HG03571 (cell line): ENCODE measurements at regions not wholly inside any gene's neighbourhood (a gene's known extent, or its start where the extent isn't known, plus 50 kb on each side); places are given as distances from the start of the nearest gene placed in this dataset.

Source experiments
- ATAC-seq: cut with Tn5 transposase; IDR thresholded peaks from one replicate; pipeline ENCODE4 v1.9.1; 2021; ENCODE audit not compliant: unreplicated experiment

DNA sequence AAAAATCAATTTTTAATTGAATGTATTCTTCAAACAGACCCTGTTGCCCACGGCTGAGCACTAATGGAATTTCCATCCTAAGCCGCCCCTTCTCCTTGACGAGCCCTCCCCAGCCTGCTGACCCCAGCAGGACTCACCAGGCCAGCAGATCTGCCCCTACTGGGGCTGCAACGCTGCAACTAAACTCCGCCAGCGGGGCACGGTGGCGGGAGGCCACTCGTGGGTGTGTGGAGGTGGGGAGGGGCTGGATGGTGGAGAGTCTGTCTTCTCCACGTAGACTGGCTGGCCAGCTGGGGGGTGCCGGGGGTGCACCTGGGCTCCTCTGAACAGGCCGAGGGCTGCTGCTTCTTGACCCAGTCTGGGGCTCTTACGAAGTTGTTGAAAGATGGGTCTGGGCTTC lies 67.8 kb downstream of the ENGASE start:
- ATAC-seq, result no peak

DNA sequence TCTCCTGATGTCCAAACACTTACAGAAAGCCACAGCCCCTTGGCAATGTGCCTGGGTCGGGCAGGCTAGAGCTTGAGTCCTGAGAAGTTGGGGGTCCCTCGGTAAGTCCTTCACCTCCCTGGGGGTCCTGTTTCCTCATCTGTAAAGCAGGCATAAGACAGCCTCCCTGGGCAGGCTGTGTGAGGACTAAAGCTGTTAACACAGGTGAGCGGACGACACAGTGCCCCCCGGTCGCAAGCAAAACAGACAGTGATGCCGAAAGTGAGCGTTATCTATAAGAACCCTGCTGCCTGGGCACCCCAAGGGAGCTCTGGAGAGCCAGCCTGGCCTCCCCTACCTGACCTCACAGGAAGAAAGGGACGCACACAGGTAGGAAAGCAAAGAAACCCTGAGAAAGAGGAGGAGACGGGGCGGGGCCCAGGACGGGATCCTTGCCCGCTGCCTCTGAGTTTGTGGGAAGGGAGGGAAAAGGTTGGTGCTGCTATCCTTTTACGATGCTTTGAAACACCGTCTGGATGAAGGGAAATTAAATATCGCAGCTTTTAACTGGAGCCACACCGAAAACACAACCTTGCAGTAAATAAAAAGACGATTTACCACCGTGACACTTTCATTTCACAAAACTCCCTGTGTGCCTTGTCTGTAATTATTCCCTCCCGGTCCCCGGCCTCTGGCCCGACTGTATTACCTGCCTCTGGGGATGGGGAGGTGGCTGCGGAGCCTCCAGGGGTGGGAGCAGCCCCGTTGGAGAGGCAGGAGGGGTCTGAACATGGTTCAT lies 67.1 kb downstream of the ENGASE start:
- ATAC-seq, result no peak

DNA sequence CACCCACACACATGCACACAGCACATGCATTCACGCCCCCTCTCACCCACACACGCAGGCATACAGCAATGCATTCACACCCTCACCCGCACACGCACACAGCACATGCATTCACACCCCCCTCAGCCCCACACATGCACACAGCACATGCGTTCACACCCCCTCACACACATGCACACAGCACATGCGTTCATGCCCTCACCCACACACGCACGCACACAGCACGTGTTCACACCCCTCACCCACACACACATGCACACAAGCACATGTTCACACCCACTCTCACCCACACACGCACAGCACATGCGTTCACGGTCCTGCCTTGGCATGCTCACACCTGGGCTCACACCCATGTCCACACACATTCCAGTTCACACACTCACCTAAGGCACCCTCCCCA lies 64.2 kb downstream of the ENGASE start:
- ATAC-seq, result no peak

DNA sequence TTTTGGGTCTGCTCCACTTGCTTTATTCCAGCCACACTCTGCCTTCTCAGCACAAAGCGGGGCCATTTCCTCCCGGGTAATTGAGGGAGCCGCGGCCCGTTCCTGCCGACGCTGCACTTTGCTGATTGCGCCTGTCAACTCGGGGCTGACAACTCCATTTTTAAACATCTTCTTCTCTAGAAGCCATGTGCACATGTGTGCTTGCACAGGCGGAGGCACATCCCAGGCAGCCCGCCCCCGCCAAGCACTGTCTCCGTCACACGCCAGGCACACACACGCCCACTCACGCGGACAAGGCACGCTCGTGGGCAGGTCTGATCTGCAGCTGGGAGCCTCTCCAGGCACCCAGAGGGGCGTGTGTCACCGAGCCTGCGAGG lies 63.2 kb downstream of the ENGASE start:
- ATAC-seq, result no peak

DNA sequence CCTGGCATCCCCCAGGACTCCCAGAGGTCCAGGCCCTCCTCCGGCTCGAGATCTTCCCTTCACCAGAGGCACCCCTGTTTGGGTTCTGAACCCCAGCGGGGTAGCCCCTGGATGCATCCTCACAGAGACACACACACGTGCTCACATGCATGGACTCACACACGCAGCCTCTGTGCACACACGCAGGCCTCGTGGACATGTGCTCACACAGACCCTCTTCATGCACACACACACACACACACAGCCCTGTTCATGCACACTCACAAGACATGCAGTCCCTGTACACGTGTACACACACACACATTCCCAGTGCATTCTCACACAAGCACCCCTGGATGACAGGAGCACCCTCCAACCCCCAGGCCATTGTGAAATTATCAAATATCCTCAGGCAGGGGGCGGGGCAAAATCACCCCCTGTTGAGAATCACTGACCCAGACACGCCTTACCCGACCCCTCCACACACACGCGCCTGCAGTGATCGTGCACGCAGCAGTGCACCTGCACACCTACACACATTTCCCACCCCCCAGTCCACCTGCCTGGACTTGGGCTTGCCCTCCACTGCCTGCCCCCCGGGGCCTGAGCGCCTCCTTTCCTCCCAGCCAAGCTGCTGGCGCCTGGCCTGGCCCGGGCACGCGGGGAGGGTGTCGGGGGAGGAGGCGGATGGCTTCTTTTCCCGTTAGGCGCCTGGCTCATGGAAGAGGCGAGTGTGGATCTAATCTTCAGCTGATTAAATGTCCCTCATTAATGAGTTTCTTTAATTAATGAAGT lies 62.6 kb downstream of the ENGASE start:
- no peak for ATAC-seq

DNA sequence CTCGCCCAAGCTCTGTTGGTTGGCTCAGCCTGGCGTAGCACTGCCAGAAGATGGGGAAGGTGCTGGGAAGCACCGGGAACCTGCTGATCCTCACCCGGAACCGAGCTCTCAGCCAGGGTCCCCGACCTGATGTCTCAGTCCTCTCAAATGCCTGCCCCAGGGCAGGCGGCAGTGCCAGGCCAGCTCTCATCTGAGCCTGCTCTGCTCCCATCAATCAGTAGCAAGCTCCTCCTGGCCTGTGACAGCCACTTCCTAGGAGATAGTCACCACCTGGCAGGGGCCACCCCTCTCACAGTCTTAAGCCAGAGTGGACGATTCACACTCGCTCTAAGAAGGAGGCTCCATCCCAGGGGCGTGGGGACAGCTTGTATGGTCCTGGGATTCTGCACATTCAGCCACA lies 62.0 kb downstream of the ENGASE start:
- ATAC-seq, result no peak
